ENCODE measurements at regions not wholly inside any gene's neighbourhood (a gene's known extent, or its start where the extent isn't known, plus 50 kb on each side); places are given as distances from the start of the nearest gene placed in this dataset.

DNA sequence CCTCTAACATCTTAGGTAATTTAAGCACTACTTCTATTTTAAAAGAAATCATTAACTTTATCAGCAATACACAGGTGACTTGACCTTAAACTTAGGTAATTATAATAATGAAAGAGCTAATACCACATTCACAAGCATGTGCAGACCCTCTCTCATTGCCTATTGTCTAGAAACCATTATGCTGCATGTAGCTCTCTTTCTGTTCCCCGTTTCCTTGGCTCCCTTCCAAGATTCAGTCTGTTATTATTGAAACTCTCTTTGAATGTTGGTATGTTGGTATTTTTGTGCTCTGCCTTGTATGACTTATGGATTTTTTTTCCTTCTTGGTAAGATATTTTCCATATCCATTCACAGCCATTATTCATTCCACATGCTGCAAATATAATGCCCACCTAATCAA lies 201.2 kb downstream of the CDCA7 start:
- Histone ChIP-seq H3K4me3 (ENCODE audit: low read depth, low read length) (no peak overlapping the region), H3K27me3 (ENCODE audit: control insufficient read depth, insufficient read depth, low read length) (no peaks in the 10 kb centered on the region), H3K36me3 (ENCODE audit: control insufficient read depth, insufficient read depth, low read length) (no peaks in the 10 kb centered on the region)
- DNase-seq (ENCODE audit: low read depth): no peak
- TF ChIP-seq, protein P1, sequence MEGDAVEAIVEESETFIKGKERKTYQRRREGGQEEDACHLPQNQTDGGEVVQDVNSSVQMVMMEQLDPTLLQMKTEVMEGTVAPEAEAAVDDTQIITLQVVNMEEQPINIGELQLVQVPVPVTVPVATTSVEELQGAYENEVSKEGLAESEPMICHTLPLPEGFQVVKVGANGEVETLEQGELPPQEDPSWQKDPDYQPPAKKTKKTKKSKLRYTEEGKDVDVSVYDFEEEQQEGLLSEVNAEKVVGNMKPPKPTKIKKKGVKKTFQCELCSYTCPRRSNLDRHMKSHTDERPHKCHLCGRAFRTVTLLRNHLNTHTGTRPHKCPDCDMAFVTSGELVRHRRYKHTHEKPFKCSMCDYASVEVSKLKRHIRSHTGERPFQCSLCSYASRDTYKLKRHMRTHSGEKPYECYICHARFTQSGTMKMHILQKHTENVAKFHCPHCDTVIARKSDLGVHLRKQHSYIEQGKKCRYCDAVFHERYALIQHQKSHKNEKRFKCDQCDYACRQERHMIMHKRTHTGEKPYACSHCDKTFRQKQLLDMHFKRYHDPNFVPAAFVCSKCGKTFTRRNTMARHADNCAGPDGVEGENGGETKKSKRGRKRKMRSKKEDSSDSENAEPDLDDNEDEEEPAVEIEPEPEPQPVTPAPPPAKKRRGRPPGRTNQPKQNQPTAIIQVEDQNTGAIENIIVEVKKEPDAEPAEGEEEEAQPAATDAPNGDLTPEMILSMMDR (IDR thresholded peaks at IDR 0.05; ENCODE audit: insufficient read depth, low read length, poor library complexity, severe bottlenecking): no peak

DNA sequence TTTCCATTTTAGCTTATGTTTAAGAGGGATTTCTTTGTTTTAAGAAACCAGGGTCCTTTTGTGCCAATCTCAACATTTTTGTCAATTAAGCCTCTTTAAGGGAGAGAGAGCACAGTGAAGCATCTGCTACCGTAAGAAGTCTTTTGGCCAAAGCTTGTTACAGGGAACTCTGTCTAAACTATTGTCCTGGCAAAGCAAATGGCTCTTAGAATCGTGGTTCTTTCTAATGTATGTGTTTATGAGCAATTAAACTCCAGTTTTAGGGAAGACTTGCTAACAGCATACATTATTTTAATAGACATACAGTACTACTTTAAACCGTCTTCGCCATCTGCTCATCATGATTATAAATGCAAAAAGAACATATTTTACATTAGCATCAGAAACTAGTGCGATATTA lies 202.1 kb downstream of the CDCA7 start:
- TF ChIP-seq, protein P1 (IDR thresholded peaks at IDR 0.05; ENCODE audit: insufficient read depth, low read length, poor library complexity, severe bottlenecking): no peak
- Histone ChIP-seq H3K4me3 (ENCODE audit: low read depth, low read length) (no peak overlapping the region), H3K27me3 (ENCODE audit: control insufficient read depth, insufficient read depth, low read length) (no peaks in the 10 kb centered on the region), H3K36me3 (ENCODE audit: control insufficient read depth, insufficient read depth, low read length) (no peaks in the 10 kb centered on the region)
- no peak for DNase-seq (ENCODE audit: low read depth)

DNA sequence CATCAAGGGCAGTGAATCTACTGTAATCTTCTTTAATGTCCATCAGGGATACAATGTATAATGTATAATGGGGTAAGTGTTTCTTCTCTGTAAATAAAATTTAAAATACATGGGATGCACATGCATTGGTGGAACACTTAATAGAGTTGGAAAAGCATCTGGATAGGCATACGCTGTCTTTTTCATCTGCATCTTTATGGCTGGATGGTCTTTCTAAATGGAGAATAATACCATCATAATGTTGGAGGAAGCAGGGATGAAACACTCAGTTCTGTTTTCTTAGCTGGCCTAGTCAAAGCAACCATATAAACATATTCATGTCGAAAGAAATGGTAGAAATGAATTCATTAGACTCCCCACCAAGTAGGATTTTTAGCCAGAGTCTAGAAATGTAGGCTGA lies 202.8 kb downstream of the CDCA7 start:
- Histone ChIP-seq H3K27me3 (ENCODE audit: control insufficient read depth, insufficient read depth, low read length) (no peaks in the 10 kb centered on the region), H3K4me3 (ENCODE audit: low read depth, low read length) (no peak overlapping the region), H3K36me3 (ENCODE audit: control insufficient read depth, insufficient read depth, low read length) (no peaks in the 10 kb centered on the region)
- TF ChIP-seq, protein P1 (IDR thresholded peaks at IDR 0.05; ENCODE audit: insufficient read depth, low read length, poor library complexity, severe bottlenecking): no peak
- DNase-seq (ENCODE audit: low read depth): no peak

DNA sequence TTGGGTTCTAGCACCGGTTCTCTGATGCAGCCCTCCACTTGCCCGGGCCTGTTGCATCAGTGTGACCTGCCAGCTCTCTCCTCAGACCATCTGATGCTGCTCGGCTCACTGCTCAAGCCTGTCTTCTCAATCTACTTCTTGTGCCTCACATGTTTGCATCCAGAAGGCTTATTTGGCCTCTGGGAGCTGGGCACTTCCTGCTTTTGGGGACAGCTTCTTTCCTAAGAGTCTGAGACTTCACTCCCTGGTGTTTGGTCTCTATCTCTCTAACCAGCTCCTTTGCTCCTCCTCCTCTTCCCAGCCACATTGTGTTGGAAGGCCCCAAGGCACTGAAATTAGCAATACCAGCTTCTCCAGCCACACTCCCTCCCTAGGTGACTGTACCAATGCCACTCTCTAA lies 212.8 kb downstream of the CDCA7 start:
- no peak for DNase-seq (ENCODE audit: low read depth)
- Histone ChIP-seq H3K36me3 (ENCODE audit: control insufficient read depth, insufficient read depth, low read length) (no peaks in the 10 kb centered on the region), H3K27me3 (ENCODE audit: control insufficient read depth, insufficient read depth, low read length) (no peaks in the 10 kb centered on the region), H3K4me3 (ENCODE audit: low read depth, low read length) (no peak overlapping the region)
- TF ChIP-seq, protein P1 (IDR thresholded peaks at IDR 0.05; ENCODE audit: insufficient read depth, low read length, poor library complexity, severe bottlenecking): no peak

DNA sequence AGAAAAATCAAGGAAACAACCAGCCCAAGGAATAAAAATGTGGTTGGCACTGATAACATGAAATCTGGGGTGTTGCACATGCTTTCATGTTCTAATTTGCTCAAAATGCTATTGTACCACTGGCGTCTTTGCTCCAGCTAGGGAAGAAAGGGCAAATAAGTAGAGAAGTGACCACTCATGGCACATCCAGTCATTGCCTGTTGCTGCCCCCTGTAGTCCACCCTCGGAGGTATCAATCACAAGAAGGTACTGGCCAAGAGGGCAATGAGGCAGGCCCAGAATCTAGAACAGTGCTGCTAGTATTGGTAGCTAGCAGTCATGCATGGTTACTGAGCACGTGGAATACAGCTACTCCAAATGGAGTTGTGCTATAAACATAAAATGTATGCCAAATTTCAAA lies 213.4 kb downstream of the CDCA7 start:
- Histone ChIP-seq H3K36me3 (ENCODE audit: control insufficient read depth, insufficient read depth, low read length) (no peaks in the 10 kb centered on the region), H3K27me3 (ENCODE audit: control insufficient read depth, insufficient read depth, low read length) (no peaks in the 10 kb centered on the region), H3K4me3 (ENCODE audit: low read depth, low read length) (no peak overlapping the region)
- DNase-seq (ENCODE audit: low read depth): no peak
- TF ChIP-seq, protein P1 (IDR thresholded peaks at IDR 0.05; ENCODE audit: insufficient read depth, low read length, poor library complexity, severe bottlenecking): peak; percentile 50

DNA sequence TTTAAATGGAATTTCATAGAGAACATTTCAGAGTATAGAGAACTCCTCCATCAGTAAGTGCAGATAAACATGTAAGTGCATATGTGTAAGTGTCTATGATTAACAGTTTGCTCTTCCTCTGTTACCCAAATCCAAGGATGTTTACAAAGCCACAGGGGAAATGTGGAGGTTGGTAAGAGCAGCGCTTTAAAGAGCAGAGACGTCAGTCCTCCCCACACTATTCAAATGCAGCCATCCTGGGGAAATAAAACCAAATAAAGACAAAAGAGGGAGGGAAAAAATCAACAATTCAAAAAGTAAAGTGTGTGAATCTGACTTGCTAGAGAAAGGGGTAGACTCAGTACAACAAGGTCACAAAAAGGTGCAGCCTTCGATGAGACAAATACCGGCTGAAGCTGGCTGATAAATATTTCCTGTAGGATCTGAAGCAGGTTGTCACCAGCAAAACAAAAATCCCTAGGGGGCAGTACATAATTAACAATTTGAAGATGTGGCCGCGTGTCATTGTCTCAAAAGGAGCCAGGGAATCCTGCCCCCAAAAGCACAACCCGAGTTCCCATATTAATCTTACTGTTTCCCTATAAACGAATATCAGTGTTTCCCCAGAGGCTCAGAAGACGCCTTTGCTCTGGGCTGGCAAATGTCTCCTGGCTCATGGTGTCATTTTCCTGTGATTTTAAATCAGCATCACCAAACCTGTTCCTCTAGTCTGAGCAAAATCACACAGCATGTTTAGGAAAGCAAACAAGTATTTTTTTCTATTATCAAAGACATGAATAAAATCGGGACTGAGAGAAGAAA lies 216.5 kb downstream of the CDCA7 start:
- DNase-seq (ENCODE audit: low read depth): no peak
- TF ChIP-seq, protein P1 (IDR thresholded peaks at IDR 0.05; ENCODE audit: insufficient read depth, low read length, poor library complexity, severe bottlenecking): peak; percentile 49
- Histone ChIP-seq H3K4me3 (ENCODE audit: low read depth, low read length) (no peak overlapping the region), H3K36me3 (ENCODE audit: control insufficient read depth, insufficient read depth, low read length) (no peaks in the 10 kb centered on the region), H3K27me3 (ENCODE audit: control insufficient read depth, insufficient read depth, low read length) (no peaks in the 10 kb centered on the region)
